ENCODE measurements at regions not wholly inside any gene's neighbourhood (a gene's known extent, or its start where the extent isn't known, plus 50 kb on each side); places are given as distances from the start of the nearest gene placed in this dataset.
"Not testable (repeated sequence)": the region's sequence is repeated elsewhere in the genome, so short reads cannot be mapped to it uniquely, and the experiment has no call there.

- no peak for TF ChIP-seq CTCF (IDR thresholded peaks at IDR 0.05; ENCODE audit: low read depth, low read length, missing control alignments)
- DNase-seq = no peak
- in situ Hi-C loops (cut with HindIII; ENCODE audit: low pct_ligation_motif_present, low sequenced_read_pairs) = no loop called here
- Histone ChIP-seq H3K36me3 (replicated peaks) (no peaks in the 10 kb centered on the region), H3K4me3 (ENCODE audit: low read depth, low read length) (no peak overlapping the region), H3K27me3 (replicated peaks) (no peaks in the 10 kb centered on the region), H3K27ac (no peak overlapping the region)
These were observed 388.4 kb upstream of the HS3ST1 start for GRCh38 chr4:11817088-11817487.

GRCh38 chr4:11814758-11815157 is 386.1 kb upstream of the HS3ST1 start:
- DNase-seq = no peak
- H3K27me3 ChIP-seq (replicated peaks) = no peaks in the 10 kb centered on the region
- in situ Hi-C loops (cut with HindIII; ENCODE audit: low pct_ligation_motif_present, low sequenced_read_pairs) = no loop called here
- no peak for TF ChIP-seq CTCF (IDR thresholded peaks at IDR 0.05; ENCODE audit: low read depth, low read length, missing control alignments)
- H3K27ac ChIP-seq = no peak overlapping the region
- H3K4me3 ChIP-seq (ENCODE audit: low read depth, low read length) = no peak overlapping the region
- H3K36me3 ChIP-seq (replicated peaks) = no peaks in the 10 kb centered on the region

- DNase-seq = no peak
- in situ Hi-C loops (cut with HindIII; ENCODE audit: low pct_ligation_motif_present, low sequenced_read_pairs) = no loop called here
- TF ChIP-seq CTCF (IDR thresholded peaks at IDR 0.05; ENCODE audit: low read depth, low read length, missing control alignments) = no peak
- H3K27me3 ChIP-seq (replicated peaks) = no peaks in the 10 kb centered on the region
- no peak overlapping the region for H3K27ac ChIP-seq
- no peaks in the 10 kb centered on the region for H3K36me3 ChIP-seq (replicated peaks)
- H3K4me3 ChIP-seq (ENCODE audit: low read depth, low read length) = no peak overlapping the region
These were observed 385.3 kb upstream of the HS3ST1 start for GRCh38 chr4:11813951-11814446.

GRCh38 chr4:11811521-11811920 is 382.8 kb upstream of the HS3ST1 start:
- H3K36me3 ChIP-seq (replicated peaks); in situ Hi-C loops (cut with HindIII; ENCODE audit: low pct_ligation_motif_present, low sequenced_read_pairs); H3K27ac ChIP-seq; DNase-seq; H3K27me3 ChIP-seq (replicated peaks); H3K4me3 ChIP-seq (ENCODE audit: low read depth, low read length): not testable (repeated sequence)

- Histone ChIP-seq H3K4me3 (ENCODE audit: low read depth, low read length) (no peak overlapping the region), H3K27me3 (replicated peaks) (no peaks in the 10 kb centered on the region), H3K36me3 (replicated peaks) (no peaks in the 10 kb centered on the region), H3K27ac (no peak overlapping the region)
- in situ Hi-C loops (cut with HindIII; ENCODE audit: low pct_ligation_motif_present, low sequenced_read_pairs) = no loop called here
- peak; percentile 41 for TF ChIP-seq CTCF (IDR thresholded peaks at IDR 0.05; ENCODE audit: low read depth, low read length, missing control alignments)
- DNase-seq = peak; percentile 3
These were observed 377.1 kb upstream of the HS3ST1 start for GRCh38 chr4:11805842-11806241.

- DNase-seq = no peak
- no peak overlapping the region for H3K4me3 ChIP-seq (ENCODE audit: low read depth, low read length)
- in situ Hi-C loops (cut with HindIII; ENCODE audit: low pct_ligation_motif_present, low sequenced_read_pairs) = no loop called here
- no peaks in the 10 kb centered on the region for H3K36me3 ChIP-seq (replicated peaks)
- no peaks in the 10 kb centered on the region for H3K27me3 ChIP-seq (replicated peaks)
- no peak for TF ChIP-seq CTCF (IDR thresholded peaks at IDR 0.05; ENCODE audit: low read depth, low read length, missing control alignments)
- no peak overlapping the region for H3K27ac ChIP-seq
These were observed 373.1 kb upstream of the HS3ST1 start for GRCh38 chr4:11801466-11802446.
